ENCODE measurements at regions not wholly inside any gene's neighbourhood (a gene's known extent, or its start where the extent isn't known, plus 50 kb on each side); places are given as distances from the start of the nearest gene placed in this dataset.

GRCh38 chr7:33750177-33750576 is 155.2 kb upstream of the BMPER start:
- intact Hi-C loops (cut with micrococcal nuclease): loop anchor here (10.0 kb wide), 2 partner anchors 145 to 185 kb away; no protein-coding TSS in a partner anchor

- intact Hi-C loops (cut with micrococcal nuclease): loop anchor here (10.0 kb wide), 2 partner anchors 143 to 183 kb away; no protein-coding TSS in a partner anchor
Observed at GRCh38 chr7:33751443-33751842, 153.9 kb upstream of the BMPER start.

GRCh38 chr7:33753881-33754525 is 151.3 kb upstream of the BMPER start:
- intact Hi-C loops (cut with micrococcal nuclease): loop anchor here (10.0 kb wide), 2 partner anchors 141 to 181 kb away; no protein-coding TSS in a partner anchor

GRCh38 chr7:33754933-33755928 is 150.1 kb upstream of the BMPER start:
- intact Hi-C loops (cut with micrococcal nuclease): loop anchor here (10.0 kb wide), 2 partner anchors 140 to 180 kb away; no protein-coding TSS in a partner anchor

- intact Hi-C loops (cut with micrococcal nuclease): loop anchor here (10.0 kb wide), 2 partner anchors 138 to 178 kb away; no protein-coding TSS in a partner anchor
Observed at GRCh38 chr7:33757050-33757449, 148.3 kb upstream of the BMPER start.

GRCh38 chr7:33757563-33758165 is 147.7 kb upstream of the BMPER start:
- intact Hi-C loops (cut with micrococcal nuclease): loop anchor here (10.0 kb wide), 2 partner anchors 137 to 177 kb away; no protein-coding TSS in a partner anchor

- intact Hi-C loops (cut with micrococcal nuclease): no loop called here
Observed at GRCh38 chr7:33760146-33760545, 145.2 kb upstream of the BMPER start.

GRCh38 chr7:33760834-33761233 is 144.5 kb upstream of the BMPER start:
- intact Hi-C loops (cut with micrococcal nuclease): no loop called here

- intact Hi-C loops (cut with micrococcal nuclease): no loop called here
Observed at GRCh38 chr7:33761449-33762080, 143.8 kb upstream of the BMPER start.

GRCh38 chr7:33762151-33762910 is 143.0 kb upstream of the BMPER start:
- intact Hi-C loops (cut with micrococcal nuclease): no loop called here

GRCh38 chr7:33762911-33763306 is 142.4 kb upstream of the BMPER start:
- intact Hi-C loops (cut with micrococcal nuclease): no loop called here

- intact Hi-C loops (cut with micrococcal nuclease): no loop called here
Observed at GRCh38 chr7:33764752-33765451, 140.4 kb upstream of the BMPER start.

- intact Hi-C loops (cut with micrococcal nuclease): no loop called here
Observed at GRCh38 chr7:33766405-33766804, 138.9 kb upstream of the BMPER start.

- intact Hi-C loops (cut with micrococcal nuclease): no loop called here
Observed at GRCh38 chr7:33769930-33770329, 135.4 kb upstream of the BMPER start.

- intact Hi-C loops (cut with micrococcal nuclease): no loop called here
Observed at GRCh38 chr7:33770576-33770975, 134.8 kb upstream of the BMPER start.

- intact Hi-C loops (cut with micrococcal nuclease): no loop called here
Observed at GRCh38 chr7:33771422-33771821, 133.9 kb upstream of the BMPER start.

- intact Hi-C loops (cut with micrococcal nuclease): no loop called here
Observed at GRCh38 chr7:33773053-33773452, 132.3 kb upstream of the BMPER start.

- intact Hi-C loops (cut with micrococcal nuclease): no loop called here
Observed at GRCh38 chr7:33774762-33775523, 130.4 kb upstream of the BMPER start.

- intact Hi-C loops (cut with micrococcal nuclease): no loop called here
Observed at GRCh38 chr7:33775790-33776189, 129.5 kb upstream of the BMPER start.
